SJSA1 (cell line): ENCODE measurements at regions not wholly inside any gene's neighbourhood (a gene's known extent, or its start where the extent isn't known, plus 50 kb on each side); places are given as distances from the start of the nearest gene placed in this dataset.

Experiments
- DNase-seq, 2 experiments: peaks; one replicate each; pipeline ENCODE4 v3.0.0-alpha.2; 2015 to 2020; ENCODE audit warnings: low spot score in 2 of 2, low read depth in 1 of 2
- H3K27ac ChIP-seq: fragments of 250-450 bp; sonication (Bioruptor Pico); 2 replicates; pipeline ENCODE4 v1.5.1; 2020; ENCODE audit warnings: mild to moderate bottlenecking, moderate library complexity
- H3K27me3 ChIP-seq: fragments of 250-450 bp; sonication (Bioruptor Pico); replicated peaks from 2 replicates; pipeline ENCODE4 v1.5.1; 2020; ENCODE audit warnings: mild to moderate bottlenecking, moderate library complexity
- H3K36me3 ChIP-seq: fragments of 250-450 bp; sonication (Bioruptor Pico); 2 replicates; pipeline ENCODE4 v1.5.1; 2020; ENCODE audit warnings: mild to moderate bottlenecking
- H3K4me1 ChIP-seq: fragments of 250-450 bp; sonication (Bioruptor Pico); replicated peaks from 2 replicates; pipeline ENCODE4 v1.6.1; 2021; ENCODE audit warnings: mild to moderate bottlenecking
- H3K4me3 ChIP-seq: fragments of 250-450 bp; sonication (Bioruptor Pico); 2 replicates; pipeline ENCODE4 v1.5.1; 2020; ENCODE audit warnings: mild to moderate bottlenecking
- H3K9me3 ChIP-seq: fragments of 250-450 bp; sonication (Bioruptor Pico); replicated peaks from 2 replicates; pipeline ENCODE4 v1.5.1; 2020; ENCODE audit warnings: mild to moderate bottlenecking

GRCh38 chr16:54594601-54595391 is 308.2 kb upstream of the IRX3 start:
- Histone ChIP-seq H3K27me3 (peaks cover 3% of the 10 kb centered on the region; the same call in 1 of the 2 replicates), H3K27ac (no peak overlapping the region), H3K36me3 (no peaks in the 10 kb centered on the region), H3K4me1 (no peaks in the 10 kb centered on the region), H3K4me3 (no peak overlapping the region), H3K9me3 (no peaks in the 10 kb centered on the region)
- no peak for DNase-seq

GRCh38 chr16:54591816-54592246 is 305.2 kb upstream of the IRX3 start:
- Histone ChIP-seq H3K9me3 (no peaks in the 10 kb centered on the region), H3K27ac (no peak overlapping the region), H3K36me3 (no peaks in the 10 kb centered on the region), H3K27me3 (peaks cover 3% of the 10 kb centered on the region; the same call in 1 of the 2 replicates), H3K4me1 (no peaks in the 10 kb centered on the region), H3K4me3 (no peak overlapping the region)
- DNase-seq: no peak

DNA sequence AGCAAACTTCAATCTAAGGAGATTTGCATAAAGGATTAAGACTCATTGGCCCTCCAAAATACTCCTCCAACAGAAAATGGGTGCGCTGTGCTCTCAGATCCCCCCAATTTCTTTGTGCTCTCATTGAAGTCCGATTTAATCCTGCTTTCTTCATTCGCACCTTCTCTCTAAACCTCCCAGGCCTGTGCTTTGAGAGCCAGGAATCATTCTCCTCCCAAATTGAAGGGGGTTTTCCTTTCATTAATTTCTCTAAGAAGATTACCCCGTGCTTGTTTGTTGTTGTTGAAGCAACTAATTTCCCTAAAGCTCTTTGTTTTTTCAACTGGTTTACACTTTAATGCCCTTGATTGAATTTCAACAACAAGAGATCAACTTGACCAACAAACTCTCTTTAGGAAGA is 304.2 kb upstream of the IRX3 start:
- Histone ChIP-seq H3K4me1 (no peaks in the 10 kb centered on the region), H3K27ac (no peak overlapping the region), H3K36me3 (no peaks in the 10 kb centered on the region), H3K9me3 (no peaks in the 10 kb centered on the region), H3K4me3 (no peak overlapping the region), H3K27me3 (peaks cover 3% of the 10 kb centered on the region; the same call in 1 of the 2 replicates)
- DNase-seq: no peak

DNA sequence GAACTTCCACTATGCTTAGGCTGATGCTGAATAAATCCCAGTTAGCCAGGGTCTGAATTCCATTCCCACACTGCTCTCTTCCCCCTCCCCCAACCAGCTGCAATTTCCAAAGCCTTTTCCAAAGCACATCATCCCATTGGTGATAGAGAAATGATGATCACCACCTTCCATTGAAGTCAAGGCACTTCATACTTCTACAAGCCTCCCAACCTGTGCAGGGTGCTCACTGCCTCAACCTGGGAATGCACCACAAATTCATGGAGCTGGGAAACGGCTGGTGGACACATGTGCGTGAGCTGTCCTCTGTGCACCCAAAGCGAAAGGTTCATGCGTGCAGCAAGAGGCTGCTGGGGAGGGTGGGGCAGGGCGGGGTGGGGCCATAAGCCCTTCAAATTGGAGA is 302.7 kb upstream of the IRX3 start:
- no peaks in the 10 kb centered on the region for H3K9me3 ChIP-seq
- H3K27ac ChIP-seq: no peak overlapping the region
- peaks cover 3% of the 10 kb centered on the region; the same call in 1 of the 2 replicates for H3K27me3 ChIP-seq
- no peak overlapping the region for H3K4me3 ChIP-seq
- no peak for DNase-seq
- H3K4me1 ChIP-seq: no peaks in the 10 kb centered on the region
- no peaks in the 10 kb centered on the region for H3K36me3 ChIP-seq

DNA sequence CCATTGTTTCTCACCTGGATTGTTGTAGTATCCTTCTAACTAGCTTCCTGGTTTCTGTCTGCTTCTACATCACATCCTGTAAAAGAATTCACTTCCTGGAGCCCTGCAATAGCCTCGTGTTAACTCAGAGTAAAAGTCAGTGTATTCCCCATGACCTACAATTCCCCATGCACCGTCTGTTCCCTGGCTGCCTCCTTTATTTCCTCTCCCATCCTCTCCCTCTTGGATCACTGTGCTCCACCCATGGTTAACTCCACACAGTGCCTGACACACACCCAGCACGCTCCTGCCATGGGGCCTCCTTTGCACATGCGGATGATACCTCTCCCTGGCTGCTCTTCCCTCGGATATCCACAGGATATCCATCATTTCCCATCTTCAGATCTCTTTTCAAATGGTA is 301.4 kb upstream of the IRX3 start:
- no peaks in the 10 kb centered on the region for H3K9me3 ChIP-seq
- no peak overlapping the region for H3K27ac ChIP-seq
- H3K36me3 ChIP-seq: no peaks in the 10 kb centered on the region
- no peaks in the 10 kb centered on the region for H3K4me1 ChIP-seq
- H3K27me3 ChIP-seq: peaks cover 1% of the 10 kb centered on the region; the same call in 1 of the 2 replicates
- no peak overlapping the region for H3K4me3 ChIP-seq
- no peak for DNase-seq

GRCh38 chr16:54587176-54587515 is 300.6 kb upstream of the IRX3 start:
- no peak overlapping the region for H3K27ac ChIP-seq
- no peak overlapping the region for H3K4me3 ChIP-seq
- H3K4me1 ChIP-seq: no peaks in the 10 kb centered on the region
- H3K9me3 ChIP-seq: no peaks in the 10 kb centered on the region
- no peak for DNase-seq
- H3K27me3 ChIP-seq: no peaks in the 10 kb centered on the region
- no peaks in the 10 kb centered on the region for H3K36me3 ChIP-seq

GRCh38 chr16:54586474-54587175 is 300.0 kb upstream of the IRX3 start:
- Histone ChIP-seq H3K27me3 (no peaks in the 10 kb centered on the region), H3K4me3 (no peak overlapping the region), H3K27ac (no peak overlapping the region), H3K36me3 (no peaks in the 10 kb centered on the region), H3K9me3 (no peaks in the 10 kb centered on the region), H3K4me1 (no peaks in the 10 kb centered on the region)
- DNase-seq: no peak

- Histone ChIP-seq H3K9me3 (no peaks in the 10 kb centered on the region), H3K4me3 (no peak overlapping the region), H3K27me3 (no peaks in the 10 kb centered on the region), H3K36me3 (no peaks in the 10 kb centered on the region), H3K27ac (no peak overlapping the region), H3K4me1 (no peaks in the 10 kb centered on the region)
- no peak for DNase-seq
Measured at GRCh38 chr16:54585998-54586340, 299.4 kb upstream of the IRX3 start.

- no peak overlapping the region for H3K4me3 ChIP-seq
- H3K4me1 ChIP-seq: no peaks in the 10 kb centered on the region
- no peaks in the 10 kb centered on the region for H3K36me3 ChIP-seq
- H3K27ac ChIP-seq: no peak overlapping the region
- DNase-seq: no peak
- H3K27me3 ChIP-seq: no peaks in the 10 kb centered on the region
- H3K9me3 ChIP-seq: no peaks in the 10 kb centered on the region
Measured at GRCh38 chr16:54585094-54585997, 298.8 kb upstream of the IRX3 start.

GRCh38 chr16:54584121-54584520 is 297.5 kb upstream of the IRX3 start:
- no peak overlapping the region for H3K27ac ChIP-seq
- H3K27me3 ChIP-seq: no peaks in the 10 kb centered on the region
- no peak for DNase-seq
- no peaks in the 10 kb centered on the region for H3K36me3 ChIP-seq
- no peaks in the 10 kb centered on the region for H3K9me3 ChIP-seq
- no peak overlapping the region for H3K4me3 ChIP-seq
- no peaks in the 10 kb centered on the region for H3K4me1 ChIP-seq

DNA sequence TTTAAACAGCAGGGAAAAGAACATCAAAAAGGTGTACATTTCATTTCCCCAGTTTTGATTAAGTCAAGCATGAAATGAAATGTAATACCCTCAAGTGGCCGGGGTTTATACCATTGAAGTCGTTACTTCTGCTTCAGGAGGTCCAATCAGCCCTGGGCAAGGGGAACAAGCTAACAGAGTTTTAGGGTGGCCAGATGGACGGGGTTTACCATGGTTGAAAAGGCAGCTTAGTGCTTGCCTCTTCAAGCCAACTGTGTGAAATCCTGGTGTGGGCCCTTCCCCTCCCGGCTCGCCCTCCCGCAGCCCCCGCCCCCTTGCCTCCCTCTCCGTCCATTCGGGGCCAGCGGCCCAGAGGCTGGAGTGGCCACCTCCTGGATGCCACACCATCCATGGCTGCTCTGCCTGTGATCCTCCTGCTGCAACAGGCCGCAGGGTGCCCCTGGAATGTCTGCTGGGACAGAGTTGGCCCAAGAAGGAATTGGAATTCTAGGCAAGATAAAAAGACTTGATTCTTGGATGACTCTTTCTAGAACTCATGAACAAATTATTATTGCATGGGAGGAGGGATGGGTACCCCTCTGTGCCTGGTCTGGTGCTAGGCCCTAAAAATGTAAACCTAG is 296.2 kb upstream of the IRX3 start:
- no peaks in the 10 kb centered on the region for H3K27me3 ChIP-seq
- no peaks in the 10 kb centered on the region for H3K9me3 ChIP-seq
- no peak overlapping the region for H3K4me3 ChIP-seq
- H3K4me1 ChIP-seq: no peaks in the 10 kb centered on the region
- DNase-seq: no peak
- H3K36me3 ChIP-seq: no peaks in the 10 kb centered on the region
- H3K27ac ChIP-seq: no peak overlapping the region

GRCh38 chr16:54579106-54579728 is 292.6 kb upstream of the IRX3 start:
- Histone ChIP-seq H3K36me3 (no peaks in the 10 kb centered on the region), H3K9me3 (no peaks in the 10 kb centered on the region), H3K27ac (no peak overlapping the region), H3K27me3 (0 out of 2 replicates have a peak, but pooled peaks cover 4% of the 10 kb centered on the region), H3K4me3 (no peak overlapping the region), H3K4me1 (no peaks in the 10 kb centered on the region)
- DNase-seq: no peak

- Histone ChIP-seq H3K4me3 (no peak overlapping the region), H3K27ac (no peak overlapping the region), H3K27me3 (0 out of 2 replicates have a peak, but pooled peaks cover 4% of the 10 kb centered on the region), H3K4me1 (no peaks in the 10 kb centered on the region), H3K36me3 (no peaks in the 10 kb centered on the region), H3K9me3 (no peaks in the 10 kb centered on the region)
- DNase-seq: no peak
Measured at GRCh38 chr16:54577651-54578128, 291.1 kb upstream of the IRX3 start.
